WERI-Rb-1 (cell line): ENCODE measurements at regions not wholly inside any gene's neighbourhood (a gene's known extent, or its start where the extent isn't known, plus 50 kb on each side); places are given as distances from the start of the nearest gene placed in this dataset.

ENCODE experiments used
- DNase-seq: peaks from one replicate; pipeline ENCODE4 v3.0.0-alpha.2; 2020
- H3K27ac ChIP-seq: fragments of 250-450 bp; sonication (Bioruptor Pico); 2 replicates; pipeline ENCODE4 v1.5.1; 2020; ENCODE audit warnings: mild to moderate bottlenecking, moderate library complexity
- H3K27me3 ChIP-seq: fragments of 250-450 bp; sonication (Bioruptor Pico); 2 replicates; pipeline ENCODE4 v1.5.1; 2021; ENCODE audit warnings: mild to moderate bottlenecking, low read depth, moderate library complexity; ENCODE audit not compliant: insufficient read depth, severe bottlenecking
- H3K36me3 ChIP-seq: fragments of 250-450 bp; sonication (Bioruptor Pico); 2 replicates; pipeline ENCODE4 v1.5.1; 2020; ENCODE audit warnings: mild to moderate bottlenecking, moderate library complexity
- H3K4me3 ChIP-seq: 2 replicates; pipeline ENCODE4 v1.5.1; 2011; ENCODE audit warnings: low read depth, mild to moderate bottlenecking, control low read depth, low read length
- H3K9me3 ChIP-seq: fragments of 250-450 bp; sonication (Bioruptor Pico); 2 replicates; pipeline ENCODE4 v1.5.1; 2021; ENCODE audit warnings: mild to moderate bottlenecking, moderate library complexity; ENCODE audit not compliant: severe bottlenecking
- CTCF ChIP-seq: IDR thresholded peaks from 2 replicates; pipeline ENCODE4 v1.5.1; 2011; ENCODE audit warnings: low read depth, mild to moderate bottlenecking, control low read depth, inconsistent platforms, low read length

GRCh38 chr2:128442053-128442751 lies 123.5 kb upstream of the HS6ST1 start:
- Histone ChIP-seq H3K9me3 (no peaks in the 10 kb centered on the region), H3K27me3 (no peaks in the 10 kb centered on the region), H3K36me3 (no peaks in the 10 kb centered on the region), H3K4me3 (no peak overlapping the region), H3K27ac (no peak overlapping the region)
- DNase-seq: peak; percentile 2
- no peak for TF ChIP-seq CTCF

GRCh38 chr2:128442891-128443302 lies 124.2 kb upstream of the HS6ST1 start:
- Histone ChIP-seq H3K27ac (no peak overlapping the region), H3K36me3 (no peaks in the 10 kb centered on the region), H3K9me3 (no peaks in the 10 kb centered on the region), H3K4me3 (no peak overlapping the region), H3K27me3 (no peaks in the 10 kb centered on the region)
- DNase-seq: peak; percentile 4
- no peak for TF ChIP-seq CTCF

GRCh38 chr2:128444121-128444771 lies 125.6 kb upstream of the HS6ST1 start:
- DNase-seq: peak; percentile 81
- no peak for TF ChIP-seq CTCF
- H3K9me3 ChIP-seq: no peaks in the 10 kb centered on the region
- peak overlapping the region; percentile 64 for H3K27ac ChIP-seq
- H3K36me3 ChIP-seq: no peaks in the 10 kb centered on the region
- H3K27me3 ChIP-seq: no peaks in the 10 kb centered on the region
- H3K4me3 ChIP-seq: no peak overlapping the region

- DNase-seq: peak; percentile 5
- Histone ChIP-seq H3K27me3 (no peaks in the 10 kb centered on the region), H3K4me3 (no peak overlapping the region), H3K27ac (peak overlapping the region; percentile 64), H3K9me3 (no peaks in the 10 kb centered on the region), H3K36me3 (no peaks in the 10 kb centered on the region)
- no peak for TF ChIP-seq CTCF
Measured at GRCh38 chr2:128444816-128445522, 126.3 kb upstream of the HS6ST1 start.

- H3K36me3 ChIP-seq: no peaks in the 10 kb centered on the region
- peak; percentile 2 for DNase-seq
- no peaks in the 10 kb centered on the region for H3K27me3 ChIP-seq
- no peaks in the 10 kb centered on the region for H3K9me3 ChIP-seq
- no peak for TF ChIP-seq CTCF
- H3K4me3 ChIP-seq: no peak overlapping the region
- no peak overlapping the region for H3K27ac ChIP-seq
Measured at GRCh38 chr2:128445523-128445900, 126.8 kb upstream of the HS6ST1 start.
